Gastroesophageal sphincter (tissue), 4 donors: ENCODE measurements at regions not wholly inside any gene's neighbourhood (a gene's known extent, or its start where the extent isn't known, plus 50 kb on each side); places are given as distances from the start of the nearest gene placed in this dataset.

Experiments used
- ATAC-seq: fragments of 150-250 bp; one replicate; pipeline ENCODE4 v1.9.1; 2016; ENCODE audit warnings: mild to moderate bottlenecking, moderate library complexity
- H3K27ac ChIP-seq, 4 donors: fragments of 200-600 bp; sonication (generic) in 3 of 4; 1 replicate in 3 of 4; 2 replicates in 1 of 4; pipeline ENCODE4 v1.5.1; 2016 to 2019
- H3K27me3 ChIP-seq: fragments of 200-600 bp; sonication (generic); one replicate; pipeline ENCODE4 v1.5.1; 2019
- H3K36me3 ChIP-seq, 2 donors: fragments of 200-600 bp; sonication (generic); one replicate each; pipeline ENCODE4 v1.5.1; 2019; ENCODE audit warnings: control low read depth in 1 of 2
- H3K4me1 ChIP-seq, 3 donors: fragments of 200-600 bp; sonication (generic); 1 replicate in 2 of 3; 2 replicates in 1 of 3; pipeline ENCODE4 v1.5.1; 2016 to 2019; ENCODE audit warnings: control low read depth in 2 of 3
- H3K4me3 ChIP-seq, 2 donors: fragments of 200-600 bp; sonication (generic); one replicate each; pipeline ENCODE4 v1.5.1; 2019; ENCODE audit warnings: mild to moderate bottlenecking in 1 of 2, moderate library complexity in 1 of 2
- H3K9me3 ChIP-seq, 3 donors: fragments of 200-600 bp; sonication (generic); one replicate each; pipeline ENCODE4 v1.5.1; 2017 to 2019; ENCODE audit warnings: control low read depth in 2 of 3
- EP300 ChIP-seq: sonication (generic); formaldehyde crosslinking; IDR thresholded peaks from one replicate; pipeline ENCODE4 v1.6.1; 2017; ENCODE audit warnings: antibody characterized with exemption, mild to moderate bottlenecking
- POLR2A ChIP-seq, 2 donors: fragments of 450-650 bp; IDR thresholded peaks; one replicate each; pipeline ENCODE4 v1.6.1; 2017; ENCODE audit warnings: antibody characterized with exemption in 2 of 2, mild to moderate bottlenecking in 2 of 2, moderate library complexity in 1 of 2
- POLR2AphosphoS5 ChIP-seq: sonication (generic); formaldehyde crosslinking; IDR thresholded peaks from one replicate; pipeline ENCODE4 v1.6.1; 2017; ENCODE audit warnings: antibody characterized with exemption
- WGBS, 2 donors: methylation state at CpG; one replicate each; pipeline ENCODE4 v1.1.5; 2018; ENCODE audit warnings: low coverage in 1 of 2; 5-methylcytosine and 5-hydroxymethylcytosine counted together
- TF ChIP-seq, protein P1 (sequence below), 4 experiments: fragments of 200-600 bp in 2 of 4; fragments of 450-650 bp in 2 of 4; sonication (generic) in 1 of 4; IDR thresholded peaks; one replicate each; pipeline ENCODE4 v1.5.1; 2017 to 2019; ENCODE audit warnings: antibody characterized with exemption in 4 of 4, mild to moderate bottlenecking in 2 of 4, moderate library complexity in 2 of 4

GRCh38 chr4:181468451-181468850 is 774.8 kb upstream of the TENM3 start:
- Histone ChIP-seq H3K36me3 (no peaks in the 10 kb centered on the region), H3K4me3 (no peak overlapping the region), H3K4me1 (no peaks in the 10 kb centered on the region), H3K27me3 (peaks cover 3% of the 10 kb centered on the region), H3K27ac (no peak overlapping the region), H3K9me3 (no peaks in the 10 kb centered on the region)
- ATAC-seq = no peak
- WGBS, 2 donors = 68 to 92% methylated on average over 3 to 6 of the region's 6 CpGs
- TF ChIP-seq, protein P1, sequence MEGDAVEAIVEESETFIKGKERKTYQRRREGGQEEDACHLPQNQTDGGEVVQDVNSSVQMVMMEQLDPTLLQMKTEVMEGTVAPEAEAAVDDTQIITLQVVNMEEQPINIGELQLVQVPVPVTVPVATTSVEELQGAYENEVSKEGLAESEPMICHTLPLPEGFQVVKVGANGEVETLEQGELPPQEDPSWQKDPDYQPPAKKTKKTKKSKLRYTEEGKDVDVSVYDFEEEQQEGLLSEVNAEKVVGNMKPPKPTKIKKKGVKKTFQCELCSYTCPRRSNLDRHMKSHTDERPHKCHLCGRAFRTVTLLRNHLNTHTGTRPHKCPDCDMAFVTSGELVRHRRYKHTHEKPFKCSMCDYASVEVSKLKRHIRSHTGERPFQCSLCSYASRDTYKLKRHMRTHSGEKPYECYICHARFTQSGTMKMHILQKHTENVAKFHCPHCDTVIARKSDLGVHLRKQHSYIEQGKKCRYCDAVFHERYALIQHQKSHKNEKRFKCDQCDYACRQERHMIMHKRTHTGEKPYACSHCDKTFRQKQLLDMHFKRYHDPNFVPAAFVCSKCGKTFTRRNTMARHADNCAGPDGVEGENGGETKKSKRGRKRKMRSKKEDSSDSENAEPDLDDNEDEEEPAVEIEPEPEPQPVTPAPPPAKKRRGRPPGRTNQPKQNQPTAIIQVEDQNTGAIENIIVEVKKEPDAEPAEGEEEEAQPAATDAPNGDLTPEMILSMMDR (IDR thresholded peaks at IDR 0.05) = no peak
- TF ChIP-seq EP300 (no peak), POLR2A (IDR thresholded peaks at IDR 0.05) (no peak), POLR2AphosphoS5 (no peak)

DNA sequence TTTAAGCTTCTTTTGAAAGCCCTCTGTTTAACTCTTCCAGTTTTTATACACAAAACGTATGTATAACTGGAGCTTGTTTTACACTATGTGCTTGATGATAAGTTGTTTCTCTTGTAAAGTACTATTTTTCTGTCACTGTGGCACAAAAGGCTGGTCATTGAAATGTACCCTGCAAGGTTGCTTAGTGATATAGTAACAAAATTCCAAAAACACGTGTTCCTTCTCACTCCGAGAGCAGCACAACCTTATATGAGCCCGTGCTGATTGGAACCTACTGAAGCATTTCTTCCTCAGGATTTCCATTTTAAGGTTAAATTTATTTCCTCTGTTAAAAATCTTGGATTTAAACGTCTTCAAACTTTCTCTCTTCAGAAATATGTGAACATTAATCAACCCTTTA is 772.9 kb upstream of the TENM3 start:
- no peak overlapping the region for H3K27ac ChIP-seq
- H3K36me3 ChIP-seq = no peaks in the 10 kb centered on the region
- WGBS, 2 donors = 27 to 29% methylated on average over 5 of the region's 5 CpGs
- ATAC-seq = no peak
- TF ChIP-seq POLR2A (IDR thresholded peaks at IDR 0.05) (no peak), EP300 (no peak), POLR2AphosphoS5 (no peak)
- TF ChIP-seq, protein P1 (IDR thresholded peaks at IDR 0.05) = no peak
- H3K4me1 ChIP-seq = no peaks in the 10 kb centered on the region
- no peak overlapping the region for H3K4me3 ChIP-seq
- H3K9me3 ChIP-seq = no peaks in the 10 kb centered on the region
- H3K27me3 ChIP-seq = peaks cover 8% of the 10 kb centered on the region

DNA sequence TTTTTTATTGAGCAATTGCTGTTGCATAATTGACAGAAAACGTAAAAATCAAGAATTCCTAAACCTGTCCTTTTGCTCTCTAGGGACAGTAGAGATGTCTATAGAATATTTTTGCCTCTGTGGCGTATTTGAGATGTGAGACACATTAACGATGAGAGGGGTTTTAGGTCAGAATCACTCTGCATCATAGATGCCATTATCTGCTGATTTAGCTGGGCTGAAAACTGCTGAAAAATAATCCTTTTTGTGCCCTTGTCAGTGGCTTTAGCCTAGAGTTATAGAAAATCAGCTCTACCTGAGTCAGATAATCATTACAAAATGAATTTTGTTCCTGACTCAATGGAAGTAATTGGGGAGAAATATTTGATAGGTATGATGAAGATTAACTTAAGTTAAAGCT is 767.8 kb upstream of the TENM3 start:
- no peak for ATAC-seq
- Histone ChIP-seq H3K4me1 (no peaks in the 10 kb centered on the region), H3K27ac (no peak overlapping the region), H3K4me3 (no peak overlapping the region), H3K27me3 (peaks cover 8% of the 10 kb centered on the region), H3K36me3 (no peaks in the 10 kb centered on the region), H3K9me3 (no peaks in the 10 kb centered on the region)
- TF ChIP-seq, protein P1 (IDR thresholded peaks at IDR 0.05) = no peak
- TF ChIP-seq EP300 (no peak), POLR2A (IDR thresholded peaks at IDR 0.05) (no peak), POLR2AphosphoS5 (no peak)
- 56 to 70% methylated on average over 3 of the region's 3 CpGs for WGBS, 2 donors

DNA sequence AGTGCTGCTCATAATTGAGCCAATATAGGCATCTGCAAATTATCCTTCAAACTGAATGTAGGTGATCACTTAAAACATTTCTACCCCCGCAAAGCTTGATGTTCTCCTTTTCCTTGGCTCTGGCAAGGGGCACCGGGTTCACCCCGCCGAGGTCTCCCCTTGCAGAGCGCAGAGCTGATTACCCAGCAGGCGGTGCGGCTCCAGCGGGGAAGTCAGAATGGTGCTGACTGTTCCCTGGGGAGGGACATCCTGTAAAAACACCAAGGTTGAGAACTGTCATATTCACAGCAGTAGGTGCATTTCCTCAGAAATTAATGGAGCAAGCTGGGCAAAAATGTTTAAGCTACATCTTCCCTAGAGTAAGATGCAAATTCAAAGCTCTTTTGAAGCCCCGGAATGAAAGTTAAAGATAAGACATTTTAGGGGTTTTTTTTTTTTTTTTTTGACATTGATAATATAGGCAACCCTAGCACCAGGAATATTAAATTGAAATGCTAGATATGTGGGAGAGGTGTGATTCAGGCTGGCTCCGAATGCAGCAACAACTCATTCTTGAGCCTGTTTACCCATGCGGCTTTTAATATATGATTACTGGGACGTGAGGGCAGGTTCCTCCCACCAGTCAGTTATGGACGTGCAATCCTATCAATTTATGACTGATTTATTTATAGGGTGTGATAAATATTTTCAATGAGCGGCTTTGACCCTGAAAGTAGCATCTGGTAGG is 767.3 kb upstream of the TENM3 start:
- H3K27me3 ChIP-seq = peaks cover 8% of the 10 kb centered on the region
- no peaks in the 10 kb centered on the region for H3K4me1 ChIP-seq
- 39 to 40% methylated on average over 13 to 14 of the region's 14 CpGs for WGBS, 2 donors
- H3K27ac ChIP-seq = no peak overlapping the region
- no peak overlapping the region for H3K4me3 ChIP-seq
- no peak for ATAC-seq
- TF ChIP-seq POLR2AphosphoS5 (no peak), POLR2A (IDR thresholded peaks at IDR 0.05) (no peak), EP300 (no peak)
- TF ChIP-seq, protein P1 (IDR thresholded peaks at IDR 0.05) = no peak
- H3K36me3 ChIP-seq = no peaks in the 10 kb centered on the region
- H3K9me3 ChIP-seq = no peaks in the 10 kb centered on the region

GRCh38 chr4:181476508-181476890 is 766.7 kb upstream of the TENM3 start:
- Histone ChIP-seq H3K27ac (no peak overlapping the region), H3K36me3 (no peaks in the 10 kb centered on the region), H3K9me3 (no peaks in the 10 kb centered on the region), H3K27me3 (peaks cover 8% of the 10 kb centered on the region), H3K4me3 (no peak overlapping the region), H3K4me1 (no peaks in the 10 kb centered on the region)
- no peak for TF ChIP-seq POLR2AphosphoS5
- TF ChIP-seq POLR2A (IDR thresholded peaks at IDR 0.05) = no peak
- no peak for TF ChIP-seq EP300
- TF ChIP-seq, protein P1 (IDR thresholded peaks at IDR 0.05) = no peak
- WGBS, 2 donors = 44 to 50% methylated on average over 2 of the region's 2 CpGs
- no peak for ATAC-seq
